ENCODE measurements at regions not wholly inside any gene's neighbourhood (a gene's known extent, or its start where the extent isn't known, plus 50 kb on each side); places are given as distances from the start of the nearest gene placed in this dataset.

DNA sequence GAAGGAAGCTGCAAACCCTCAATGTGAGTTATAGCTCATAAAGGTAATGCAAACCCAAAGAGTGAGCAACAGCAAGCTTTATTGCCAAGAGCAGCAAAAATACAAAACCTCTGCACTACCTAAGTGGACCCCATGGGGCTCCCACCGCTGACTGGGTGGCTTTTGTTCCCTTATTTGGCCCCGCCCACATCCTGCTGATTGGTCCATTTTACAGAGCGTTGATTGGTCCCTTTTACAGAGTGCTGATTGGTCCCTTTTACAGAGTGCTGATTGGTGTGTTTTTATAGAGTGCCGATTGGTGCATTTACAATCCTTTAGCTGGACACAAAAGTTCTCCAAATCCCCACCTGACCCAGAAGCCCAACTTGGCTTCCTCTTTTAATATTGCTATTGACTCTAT is 154.5 kb upstream of the NSMCE3 start:
- no peak for DNase-seq (ENCODE audit: low read depth)

DNA sequence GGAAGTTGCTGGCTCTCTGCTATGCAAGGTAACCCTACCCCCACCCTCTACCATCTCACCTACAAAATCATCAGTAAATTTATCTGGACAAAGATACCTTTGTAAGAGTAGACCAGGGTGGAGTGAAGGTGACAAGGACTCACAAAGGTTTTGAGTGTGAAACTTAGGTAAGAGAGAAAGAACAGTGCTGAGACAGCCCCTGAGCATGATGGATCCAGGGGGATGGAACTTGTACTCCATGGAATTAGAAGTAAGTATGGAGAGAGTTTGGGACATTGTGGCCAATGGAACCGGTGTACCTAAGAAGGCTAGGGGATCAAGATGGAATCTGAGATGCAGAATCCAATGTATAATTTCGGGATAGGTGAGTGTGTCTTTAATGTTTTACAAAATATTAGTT is 153.0 kb upstream of the NSMCE3 start:
- DNase-seq (ENCODE audit: low read depth): no peak

- DNase-seq (ENCODE audit: low read depth): no peak
Observed at GRCh38 chr15:29420188-29420587, 150.6 kb upstream of the NSMCE3 start.

DNA sequence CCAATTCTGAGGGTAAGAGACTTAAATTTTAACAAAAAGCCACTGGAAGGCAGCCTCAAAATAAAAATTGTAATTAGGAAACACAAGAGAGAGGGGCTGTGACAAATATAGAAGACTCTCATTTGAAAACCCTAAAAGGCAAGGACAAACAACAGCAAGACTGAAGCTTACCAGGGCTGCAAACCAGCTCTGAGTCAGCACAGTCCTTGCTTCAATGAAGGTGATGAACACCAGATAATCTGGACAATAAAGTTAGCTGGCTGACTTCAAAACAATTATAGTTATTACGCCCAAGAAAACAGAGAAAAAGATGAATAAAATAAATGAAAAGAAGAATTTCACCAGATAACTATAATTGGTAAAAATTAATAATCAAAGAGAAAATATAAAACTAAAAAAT is 149.3 kb upstream of the NSMCE3 start:
- DNase-seq (ENCODE audit: low read depth): no peak

- no peak for DNase-seq (ENCODE audit: low read depth)
Observed at GRCh38 chr15:29418178-29418577, 148.6 kb upstream of the NSMCE3 start.

DNA sequence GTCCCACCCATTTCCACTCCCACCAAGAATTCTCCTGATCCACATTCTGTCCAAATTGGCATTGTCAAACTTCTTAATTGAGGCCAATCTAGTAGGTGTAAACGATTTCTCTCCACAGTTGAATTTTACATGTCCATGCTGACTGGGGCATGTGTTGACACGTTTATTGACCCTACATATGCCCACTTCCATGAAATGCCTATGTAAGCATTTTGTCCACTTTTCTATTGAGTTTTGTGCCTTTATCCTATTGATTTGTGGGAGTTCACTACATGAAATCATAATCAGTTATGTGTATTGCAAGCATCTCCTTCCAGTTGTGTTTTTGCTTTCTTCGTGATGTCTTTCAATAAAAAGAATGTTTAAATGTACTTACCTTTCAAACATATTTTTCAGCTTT is 141.7 kb upstream of the NSMCE3 start:
- DNase-seq (ENCODE audit: low read depth): no peak

- DNase-seq (ENCODE audit: low read depth): no peak
Observed at GRCh38 chr15:29410338-29410737, 140.7 kb upstream of the NSMCE3 start.

DNA sequence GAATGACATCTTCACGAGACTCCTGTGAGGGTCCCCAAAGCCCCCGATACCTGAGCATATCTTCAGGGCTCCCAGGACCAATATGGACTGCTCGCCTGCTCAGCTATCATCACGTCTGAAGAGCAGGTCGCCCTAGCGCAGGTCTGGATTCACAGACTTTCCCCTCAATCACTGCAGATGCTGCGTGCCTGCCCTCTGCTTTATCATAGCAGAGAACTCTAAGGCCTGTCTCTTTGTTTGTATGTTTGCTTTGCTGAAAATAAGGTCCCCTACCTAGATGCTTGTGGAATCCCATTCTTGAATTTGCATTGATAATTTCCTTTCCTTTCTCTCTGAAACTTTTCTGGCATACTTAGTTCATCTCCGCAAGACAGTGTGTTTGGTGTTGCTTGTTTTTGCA is 140.3 kb upstream of the NSMCE3 start:
- DNase-seq (ENCODE audit: low read depth): no peak

- no peak for DNase-seq (ENCODE audit: low read depth)
Observed at GRCh38 chr15:29405564-29405963, 135.9 kb upstream of the NSMCE3 start.

DNA sequence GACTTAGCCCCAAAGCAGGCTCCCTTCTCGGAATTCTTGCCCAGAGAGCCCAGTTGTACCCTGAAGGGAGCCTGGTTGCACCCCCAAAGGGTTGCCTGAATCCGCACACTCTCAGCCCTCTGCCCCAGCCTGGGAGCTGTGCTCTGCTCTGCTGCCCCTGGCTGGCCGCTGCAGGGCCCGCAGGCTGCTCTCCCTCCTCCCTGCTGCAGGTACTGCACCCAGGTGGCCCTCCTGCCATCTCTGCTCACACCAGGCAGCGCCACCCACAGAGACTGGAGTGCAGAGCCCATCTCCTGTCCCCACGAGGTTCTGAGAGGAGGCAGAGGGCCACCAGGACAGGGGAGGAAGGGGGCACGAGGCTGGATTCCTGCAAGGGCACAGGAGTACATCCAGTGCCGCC is 134.2 kb upstream of the NSMCE3 start:
- no peak for DNase-seq (ENCODE audit: low read depth)

GRCh38 chr15:29401644-29402043 is 132.0 kb upstream of the NSMCE3 start:
- no peak for DNase-seq (ENCODE audit: low read depth)

GRCh38 chr15:29400701-29401100 is 131.1 kb upstream of the NSMCE3 start:
- DNase-seq (ENCODE audit: low read depth): no peak

- DNase-seq (ENCODE audit: low read depth): no peak
Observed at GRCh38 chr15:29398907-29399306, 129.3 kb upstream of the NSMCE3 start.

DNA sequence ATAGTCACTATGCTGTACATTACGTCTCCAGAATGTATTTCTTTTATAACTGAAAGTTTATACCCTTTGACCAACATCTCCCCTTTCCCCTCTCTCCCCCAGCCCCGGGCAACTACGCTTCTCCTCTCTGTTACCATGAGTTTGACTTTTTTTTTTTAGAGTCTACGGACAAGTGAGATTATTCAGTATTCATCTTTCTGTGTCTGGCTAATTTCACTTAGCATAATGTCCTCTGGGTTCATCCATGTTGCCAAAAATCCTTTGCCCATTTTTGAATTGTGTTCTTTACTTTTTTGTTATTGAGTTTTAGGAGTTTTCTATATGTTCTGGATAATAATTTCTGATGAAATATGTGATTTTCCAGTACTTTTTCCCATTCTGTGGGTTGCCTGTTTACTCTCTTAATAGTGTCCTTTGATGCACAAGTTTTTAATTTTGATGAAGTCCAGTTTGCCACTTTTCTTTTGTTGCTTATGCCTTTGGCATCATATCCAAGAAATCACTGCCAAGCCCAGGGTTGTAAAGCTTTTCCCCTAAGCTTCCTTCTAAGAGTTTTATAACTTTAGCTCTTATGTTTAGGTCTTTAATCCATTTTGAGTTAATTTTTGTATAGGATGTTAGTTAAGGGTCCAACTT is 126.7 kb upstream of the NSMCE3 start:
- no peak for DNase-seq (ENCODE audit: low read depth)

GRCh38 chr15:29393443-29393842 is 123.8 kb upstream of the NSMCE3 start:
- DNase-seq (ENCODE audit: low read depth): no peak

- no peak for DNase-seq (ENCODE audit: low read depth)
Observed at GRCh38 chr15:29392358-29392757, 122.7 kb upstream of the NSMCE3 start.

DNA sequence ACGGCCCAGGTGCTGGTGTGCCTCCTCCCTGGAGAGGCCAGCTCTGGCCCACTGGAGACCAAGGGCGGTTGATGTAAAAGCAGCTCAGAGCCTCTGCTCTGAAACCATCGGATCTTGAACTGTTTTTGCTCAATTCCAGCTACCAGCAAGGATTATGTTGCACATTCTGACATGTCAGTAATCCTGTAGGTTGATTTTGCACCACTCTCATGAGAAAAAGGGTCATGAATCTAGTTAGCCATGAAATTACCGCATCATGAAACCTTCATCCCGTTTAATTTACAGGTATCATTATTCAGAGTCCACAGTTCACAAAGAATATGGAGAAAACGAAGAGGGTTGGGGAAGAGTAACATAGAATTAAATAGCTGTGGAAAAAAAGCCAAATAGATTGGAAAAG is 120.4 kb upstream of the NSMCE3 start:
- no peak for DNase-seq (ENCODE audit: low read depth)

DNA sequence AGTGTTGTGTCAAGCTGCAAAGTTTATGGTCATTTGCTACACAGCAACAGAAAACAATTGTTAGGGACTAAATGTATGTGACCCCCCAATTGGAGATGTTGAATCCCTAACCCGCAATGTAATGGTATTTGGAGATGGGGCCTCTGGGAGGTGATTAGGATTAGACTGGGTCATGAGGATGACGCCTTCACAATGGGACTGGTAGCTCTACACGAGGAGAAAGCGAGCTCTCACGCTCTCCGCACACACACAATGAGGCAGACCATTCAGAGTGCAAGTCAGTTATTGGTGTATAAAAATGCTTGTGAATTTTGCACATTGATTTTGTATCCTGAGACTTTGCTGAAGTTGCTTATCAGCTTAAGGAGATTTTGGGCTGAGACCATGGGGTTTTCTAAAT is 116.9 kb upstream of the NSMCE3 start:
- no peak for DNase-seq (ENCODE audit: low read depth)

DNA sequence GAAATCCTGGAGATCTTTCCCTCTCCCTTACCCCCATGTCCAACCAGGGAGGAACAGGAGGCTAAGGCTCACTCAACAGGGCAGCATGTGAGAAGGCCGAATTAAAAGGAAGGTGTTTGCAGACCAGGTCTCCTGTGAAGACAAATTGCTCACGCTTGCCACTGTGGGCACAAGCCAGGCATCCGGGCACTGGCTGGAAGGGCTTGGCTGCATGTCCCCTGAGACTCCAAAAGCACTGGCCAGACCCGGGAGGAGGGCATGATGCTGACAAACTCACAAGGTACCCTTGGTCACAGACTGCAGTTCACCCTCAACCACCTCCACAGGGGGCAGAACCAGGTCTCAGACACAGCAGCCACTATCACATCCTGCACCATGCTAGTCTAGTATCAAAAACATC is 113.7 kb upstream of the NSMCE3 start:
- DNase-seq (ENCODE audit: low read depth): no peak

DNA sequence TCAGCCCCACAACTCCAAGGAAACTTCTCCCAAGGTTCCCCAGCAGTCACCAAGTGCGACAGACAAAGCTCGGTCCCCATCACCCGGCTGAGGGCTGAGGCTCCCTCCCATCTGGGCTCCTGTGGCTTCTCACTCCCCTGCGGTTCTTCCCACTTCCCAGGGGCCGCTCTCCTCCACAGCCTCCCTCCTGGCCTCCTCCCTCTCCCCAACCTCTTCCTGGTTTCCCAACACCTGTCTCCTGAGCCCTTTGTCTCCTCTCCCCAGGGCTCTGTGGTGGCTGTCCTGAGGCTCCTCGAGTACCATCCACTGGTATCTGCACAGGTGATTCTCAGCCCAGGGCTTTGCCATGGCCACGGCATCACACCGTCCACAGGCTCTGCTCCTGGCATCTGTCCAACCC is 113.2 kb upstream of the NSMCE3 start:
- no peak for DNase-seq (ENCODE audit: low read depth)

DNA sequence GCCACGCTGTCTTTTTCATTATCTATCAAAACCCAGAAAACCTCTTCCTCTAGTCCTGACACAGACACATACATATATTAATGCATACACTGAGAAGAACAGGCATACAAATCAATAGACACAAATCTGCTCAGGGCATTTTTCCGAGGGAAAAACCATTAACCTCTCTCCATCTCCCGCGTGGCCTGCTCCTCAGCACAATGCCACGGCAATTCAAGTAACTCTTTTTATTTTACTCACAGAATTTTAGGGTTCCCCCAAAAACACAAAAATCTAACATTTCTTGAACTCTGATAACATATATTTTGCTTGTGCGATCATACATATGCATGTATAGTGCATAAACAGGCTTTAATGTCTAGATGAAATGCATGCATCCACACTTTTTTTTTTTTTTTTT is 110.8 kb upstream of the NSMCE3 start:
- DNase-seq (ENCODE audit: low read depth): no peak

GRCh38 chr15:29379647-29380046 is 110.0 kb upstream of the NSMCE3 start:
- DNase-seq (ENCODE audit: low read depth): no peak

DNA sequence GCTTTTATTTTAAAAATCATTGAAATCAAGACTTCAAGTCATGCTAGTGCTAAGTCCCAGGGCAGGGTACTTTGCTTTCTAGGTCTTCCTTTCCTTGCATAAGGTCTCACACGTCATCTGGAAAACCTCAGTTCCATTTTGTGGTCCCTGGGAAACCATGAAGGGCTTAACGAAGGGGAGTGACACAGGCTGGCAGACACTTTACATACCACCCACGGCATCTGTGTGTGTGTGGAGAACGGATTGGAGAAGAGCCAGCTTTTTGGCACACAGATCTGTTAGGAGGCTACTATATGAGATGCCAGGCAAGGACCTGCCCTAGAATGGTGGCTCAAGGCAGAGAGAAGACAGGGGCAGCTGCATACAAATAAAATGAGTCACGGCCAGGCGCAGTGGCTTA is 107.5 kb upstream of the NSMCE3 start:
- DNase-seq (ENCODE audit: low read depth): no peak

GRCh38 chr15:29376590-29376989 is 107.0 kb upstream of the NSMCE3 start:
- DNase-seq (ENCODE audit: low read depth): no peak

DNA sequence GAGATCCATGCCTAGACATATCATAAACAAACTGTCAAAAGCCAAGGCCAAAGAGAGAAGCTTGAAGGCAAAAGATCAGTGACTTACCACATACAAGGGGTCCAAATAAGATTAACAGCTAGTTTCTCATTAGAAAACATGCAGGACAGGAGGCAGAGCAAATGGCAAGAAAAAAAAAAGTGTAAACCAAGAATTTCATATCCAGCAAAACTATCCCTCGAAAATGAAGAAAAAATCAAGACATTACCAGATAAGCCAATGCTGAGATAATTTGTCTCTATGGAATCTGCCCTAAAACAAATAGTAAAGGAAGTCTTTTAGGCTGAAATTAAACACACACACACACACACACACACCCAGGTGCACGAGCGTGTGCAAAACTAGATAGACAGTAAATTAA is 99.6 kb upstream of the NSMCE3 start:
- DNase-seq (ENCODE audit: low read depth): no peak

Data from GM04503 (cell line).